ENCODE measurements at regions not wholly inside any gene's neighbourhood (a gene's known extent, or its start where the extent isn't known, plus 50 kb on each side); places are given as distances from the start of the nearest gene placed in this dataset.
"Not testable (repeated sequence)": the region's sequence is repeated elsewhere in the genome, so short reads cannot be mapped to it uniquely, and the experiment has no call there.

DNA sequence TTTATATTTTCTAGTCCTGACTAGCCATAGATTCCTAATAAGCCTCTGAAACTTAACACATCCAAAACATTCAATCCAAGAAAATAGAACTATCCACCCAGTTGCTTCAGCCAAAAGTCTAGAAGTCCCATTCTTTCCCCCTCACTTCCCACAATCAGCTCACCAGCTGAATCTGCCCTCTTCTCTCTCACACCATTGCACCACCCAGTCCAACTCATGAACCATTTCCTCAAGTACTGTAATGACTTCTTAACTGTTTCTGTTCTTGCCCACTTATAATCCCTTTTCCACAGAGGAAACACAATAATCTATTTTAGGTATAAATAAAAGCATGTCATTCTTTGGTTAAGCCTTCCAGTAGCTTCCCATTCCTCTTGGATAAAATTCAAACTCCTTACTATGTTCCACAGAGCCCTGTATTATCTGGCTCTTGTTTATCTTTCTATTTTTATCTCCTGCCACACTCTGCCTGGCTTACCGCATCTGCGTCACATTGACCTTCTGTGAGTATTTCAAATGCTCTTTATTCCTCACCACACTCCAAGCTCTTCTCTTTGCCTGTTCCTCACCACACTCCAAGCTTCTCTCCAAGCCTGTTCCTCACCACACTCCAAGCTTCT, 205.9 kb upstream of the FRG1 start:
- H3K4me3 ChIP-seq (ENCODE audit: low read depth, low read length); DNase-seq (ENCODE audit: low read depth): not testable (repeated sequence)

DNA sequence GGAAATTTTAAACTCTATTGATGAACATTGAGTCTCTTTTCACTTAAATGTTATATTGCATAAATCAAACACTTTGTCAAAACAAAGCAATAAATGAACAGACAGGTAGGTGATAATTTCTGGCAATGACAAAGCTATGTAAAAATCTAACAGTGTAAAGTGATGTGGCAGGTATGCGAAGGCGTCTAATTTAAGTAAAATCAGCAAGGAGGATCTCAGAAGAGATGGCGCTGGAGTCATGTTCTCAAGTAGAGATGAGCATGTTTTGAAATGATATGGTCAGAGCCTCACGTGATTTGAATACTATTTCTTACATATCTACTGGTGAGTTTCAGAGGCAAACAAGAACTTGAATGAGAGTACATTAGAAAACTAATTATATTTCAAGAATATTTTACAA, 204.0 kb upstream of the FRG1 start:
- not testable (repeated sequence) for H3K4me3 ChIP-seq (ENCODE audit: low read depth, low read length); DNase-seq (ENCODE audit: low read depth)

DNA sequence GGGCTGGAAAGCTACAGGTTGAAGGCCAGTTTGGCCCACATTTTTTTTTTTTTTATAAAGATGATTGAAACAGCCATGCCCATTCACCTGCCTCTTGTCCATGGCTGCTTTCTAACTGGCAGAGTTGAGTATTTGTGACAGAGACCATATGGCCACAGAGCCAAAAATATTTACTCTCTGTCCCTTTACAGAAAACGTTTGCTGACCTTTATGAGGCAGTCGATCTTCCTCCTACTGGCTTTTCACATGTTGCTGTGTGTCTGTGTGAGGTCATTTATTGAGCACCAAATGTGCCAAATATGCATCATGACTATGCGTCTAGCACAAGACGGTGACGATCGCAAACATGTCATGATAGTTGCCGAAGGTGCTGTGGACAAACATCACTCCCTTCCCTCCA, 200.6 kb upstream of the FRG1 start:
- DNase-seq (ENCODE audit: low read depth); H3K4me3 ChIP-seq (ENCODE audit: low read depth, low read length): not testable (repeated sequence)

- no peak for DNase-seq (ENCODE audit: low read depth)
- no peak overlapping the region for H3K4me3 ChIP-seq (ENCODE audit: low read depth, low read length)
- TF ChIP-seq CTCF (IDR thresholded peaks at IDR 0.05; ENCODE audit: insufficient read depth, low read length) = no peak
These were observed 199.8 kb upstream of the FRG1 start for GRCh38 chr4:189740873-189741272.

GRCh38 chr4:189753092-189753491, 187.6 kb upstream of the FRG1 start:
- H3K4me3 ChIP-seq (ENCODE audit: low read depth, low read length); DNase-seq (ENCODE audit: low read depth): not testable (repeated sequence)

- no peak for TF ChIP-seq CTCF (IDR thresholded peaks at IDR 0.05; ENCODE audit: insufficient read depth, low read length)
- DNase-seq (ENCODE audit: low read depth) = no peak
- no peak overlapping the region for H3K4me3 ChIP-seq (ENCODE audit: low read depth, low read length)
These were observed 177.1 kb upstream of the FRG1 start for GRCh38 chr4:189763583-189763982.

DNA sequence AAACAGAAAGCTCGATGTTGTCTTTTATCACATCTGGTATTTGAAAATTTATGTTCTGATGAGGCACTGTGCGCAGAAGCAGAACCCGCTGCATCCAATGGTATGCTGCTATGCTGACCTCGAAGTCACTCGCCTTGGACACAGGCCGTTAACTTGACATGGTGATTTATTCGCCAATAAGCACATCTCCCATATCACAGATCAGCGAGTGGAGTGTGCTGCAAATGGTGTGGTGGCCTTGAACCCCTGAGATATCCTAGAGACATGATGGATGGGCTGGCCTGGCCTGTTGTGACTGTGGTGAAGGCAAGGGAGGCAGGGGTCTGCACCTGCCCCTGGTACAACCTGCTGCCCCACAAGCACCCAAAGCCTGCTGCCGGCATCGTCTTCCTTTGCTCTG, 175.4 kb upstream of the FRG1 start:
- TF ChIP-seq CTCF (IDR thresholded peaks at IDR 0.05; ENCODE audit: insufficient read depth, low read length) = no peak
- H3K4me3 ChIP-seq (ENCODE audit: low read depth, low read length) = no peak overlapping the region
- no peak for DNase-seq (ENCODE audit: low read depth)

DNA sequence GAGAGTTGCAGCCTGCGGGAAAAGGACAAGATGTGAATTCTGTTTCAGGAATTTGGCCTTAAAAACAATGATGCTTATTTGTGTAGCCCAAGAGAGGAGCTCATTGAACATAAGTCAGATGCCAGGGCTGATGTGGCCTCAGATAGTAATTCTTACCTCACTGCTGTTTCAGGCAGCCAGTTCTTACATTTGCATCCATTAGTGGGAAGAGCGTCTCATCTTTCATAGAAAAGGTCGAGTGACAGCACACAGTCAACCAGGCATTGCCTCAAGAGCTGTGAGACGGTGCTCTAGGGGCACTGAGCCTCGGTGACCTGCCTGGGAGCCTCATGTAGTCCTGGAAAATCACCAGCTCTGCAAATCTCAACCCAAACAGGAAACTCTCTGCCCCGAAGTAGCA, 174.9 kb upstream of the FRG1 start:
- no peak overlapping the region for H3K4me3 ChIP-seq (ENCODE audit: low read depth, low read length)
- no peak for TF ChIP-seq CTCF (IDR thresholded peaks at IDR 0.05; ENCODE audit: insufficient read depth, low read length)
- DNase-seq (ENCODE audit: low read depth) = no peak

DNA sequence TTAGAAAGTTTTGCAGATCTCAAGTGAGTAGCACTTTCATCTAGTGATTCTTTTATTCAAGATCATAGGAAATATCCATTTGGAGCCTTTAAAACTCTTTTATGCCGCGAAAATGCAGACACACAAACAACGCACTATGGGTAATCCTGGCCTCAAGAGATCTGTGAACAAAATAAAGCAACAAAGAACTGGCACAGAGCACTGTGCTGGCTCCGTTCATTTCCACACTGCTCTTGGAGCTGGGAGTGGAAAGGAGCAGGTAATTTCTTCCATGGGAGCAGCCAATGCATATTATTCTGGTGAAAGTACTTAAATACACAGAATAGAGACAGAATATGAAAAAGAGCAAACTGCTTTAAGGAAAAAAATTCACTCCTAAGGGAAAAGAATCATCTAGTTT, 172.7 kb upstream of the FRG1 start:
- DNase-seq (ENCODE audit: low read depth) = no peak
- no peak for TF ChIP-seq CTCF (IDR thresholded peaks at IDR 0.05; ENCODE audit: insufficient read depth, low read length)
- H3K4me3 ChIP-seq (ENCODE audit: low read depth, low read length) = no peak overlapping the region
